Liver (tissue), 8 donors: ENCODE measurements at regions not wholly inside any gene's neighbourhood (a gene's known extent, or its start where the extent isn't known, plus 50 kb on each side); places are given as distances from the start of the nearest gene placed in this dataset.

Source experiments
- DNase-seq: peaks from one replicate; pipeline ENCODE4 v3.0.0-alpha.2; 2017; ENCODE audit warnings: low spot score
- H3K27ac ChIP-seq, 2 donors: one replicate each; pipeline ENCODE4 v1.7.0; 2013; ENCODE audit warnings: inconsistent platforms in 2 of 2, low read length in 2 of 2, control low read depth in 1 of 2, low read depth in 1 of 2, mild to moderate bottlenecking in 1 of 2
- H3K27me3 ChIP-seq, 4 donors: one replicate each; pipeline versions ENCODE4 v1.6.1 to v1.7.0; 2013; ENCODE audit warnings: low read length in 3 of 4, inconsistent platforms in 1 of 4, mild to moderate bottlenecking in 1 of 4, moderate library complexity in 1 of 4; ENCODE audit not compliant: control insufficient read depth in 4 of 4, insufficient read depth in 4 of 4
- H3K36me3 ChIP-seq, 4 donors: one replicate each; pipeline versions ENCODE4 v1.6.1 to v1.7.0; 2013; ENCODE audit warnings: low read length in 3 of 4, mild to moderate bottlenecking in 3 of 4, low read depth in 1 of 4, moderate library complexity in 1 of 4; ENCODE audit not compliant: control insufficient read depth in 4 of 4, insufficient read depth in 3 of 4
- H3K4me1 ChIP-seq, 4 donors: one replicate each; pipeline versions ENCODE4 v1.6.1 to v1.7.0; 2013; ENCODE audit warnings: low read length in 3 of 4, mild to moderate bottlenecking in 3 of 4, moderate library complexity in 1 of 4; ENCODE audit not compliant: control insufficient read depth in 4 of 4, insufficient read depth in 4 of 4
- H3K4me3 ChIP-seq, 3 donors: one replicate each; pipeline versions ENCODE4 v1.6.1 to v1.7.0; 2013; ENCODE audit warnings: low read length in 3 of 3, control low read depth in 1 of 3, low read depth in 1 of 3, mild to moderate bottlenecking in 1 of 3
- H3K9ac ChIP-seq, 2 donors: one replicate each; pipeline ENCODE4 v1.7.0; 2013; ENCODE audit warnings: low read length in 2 of 2, mild to moderate bottlenecking in 2 of 2, moderate library complexity in 2 of 2, control low read depth in 1 of 2, low read depth in 1 of 2
- H3K9me3 ChIP-seq, 4 donors: one replicate each; pipeline versions ENCODE4 v1.6.1 to v1.7.0; 2013; ENCODE audit warnings: low read length in 3 of 4; ENCODE audit not compliant: control insufficient read depth in 4 of 4
- ATF3 ChIP-seq: IDR thresholded peaks from 2 replicates; pipeline ENCODE4 v1.6.1; 2016; ENCODE audit warnings: antibody characterized with exemption
- EGR1 ChIP-seq, 2 donors: IDR thresholded peaks; 2 replicates each; pipeline ENCODE4 v1.6.1; 2016 to 2018; ENCODE audit warnings: antibody characterized with exemption in 2 of 2, low read depth in 2 of 2
- FOXA1 ChIP-seq: IDR thresholded peaks from 2 replicates; pipeline ENCODE4 v1.6.1; 2016; ENCODE audit warnings: antibody characterized with exemption
- FOXA2 ChIP-seq: IDR thresholded peaks from 2 replicates; pipeline ENCODE4 v1.6.1; 2016; ENCODE audit warnings: antibody characterized with exemption
- GABPA ChIP-seq, 2 donors: IDR thresholded peaks in 1 of 2; conservative IDR thresholded peaks in 1 of 2; 2 replicates each; pipeline ENCODE4 v1.6.1; 2016; ENCODE audit warnings: antibody characterized with exemption in 2 of 2, mild to moderate bottlenecking in 1 of 2, moderate library complexity in 1 of 2
- HNF4A ChIP-seq, 2 donors: conservative IDR thresholded peaks; 2 replicates each; pipeline ENCODE4 v1.6.1; 2016; ENCODE audit warnings: antibody characterized with exemption in 2 of 2, mild to moderate bottlenecking in 2 of 2
- HNF4G ChIP-seq: IDR thresholded peaks from 2 replicates; pipeline ENCODE4 v1.6.1; 2016; ENCODE audit warnings: antibody characterized with exemption
- JUND ChIP-seq, 2 donors: IDR thresholded peaks; 2 replicates each; pipeline ENCODE4 v1.6.1; 2016; ENCODE audit warnings: antibody characterized with exemption in 2 of 2
- NR2F2 ChIP-seq: IDR thresholded peaks from 2 replicates; pipeline ENCODE4 v1.6.1; 2016; ENCODE audit warnings: antibody characterized with exemption
- RAD21 ChIP-seq, 2 donors: IDR thresholded peaks; 2 replicates each; pipeline ENCODE4 v1.6.1; 2016; ENCODE audit warnings: antibody characterized with exemption in 2 of 2, mild to moderate bottlenecking in 2 of 2
- RXRA ChIP-seq, 2 donors: IDR thresholded peaks; 2 replicates each; pipeline ENCODE4 v1.6.1; 2017 to 2018; ENCODE audit warnings: antibody characterized with exemption in 2 of 2, mild to moderate bottlenecking in 1 of 2
- SP1 ChIP-seq: IDR thresholded peaks from 2 replicates; pipeline ENCODE4 v1.6.1; 2018; ENCODE audit warnings: antibody characterized with exemption, mild to moderate bottlenecking
- TAF1 ChIP-seq: conservative IDR thresholded peaks from 2 replicates; pipeline ENCODE4 v1.6.1; 2016; ENCODE audit warnings: antibody characterized with exemption, mild to moderate bottlenecking
- YY1 ChIP-seq: IDR thresholded peaks from 2 replicates; pipeline ENCODE4 v1.6.1; 2016; ENCODE audit warnings: antibody characterized with exemption, mild to moderate bottlenecking
- ZBTB33 ChIP-seq: IDR thresholded peaks from 2 replicates; pipeline ENCODE4 v1.6.1; 2016; ENCODE audit warnings: antibody characterized with exemption
- WGBS: extraction: QIAGEN DNeasy Blood & Tissue Kit; methylation state at CpG from one replicate; pipeline ENCODE4 v1.1.7; 2013; 5-methylcytosine and 5-hydroxymethylcytosine counted together
- TF ChIP-seq, protein P1 (sequence below): IDR thresholded peaks from 2 replicates; pipeline ENCODE4 v1.6.1; 2016; ENCODE audit warnings: antibody characterized with exemption, mild to moderate bottlenecking
- TF ChIP-seq, protein P2 (sequence below): fragments of 150-350 bp; IDR thresholded peaks from 2 replicates; pipeline ENCODE4 v1.5.1; 2017; ENCODE audit warnings: improper control_type of control experiment, low read depth, low read length; ENCODE audit not compliant: missing input control
- TF ChIP-seq, protein P3 (sequence below): IDR thresholded peaks from 2 replicates; pipeline ENCODE4 v1.6.1; 2016; ENCODE audit warnings: antibody characterized with exemption
- donor health status: healthy.
- donor health status: healthy.
- donor health status: healthy.
- donor health status: healthy.
- donor health status: healthy.

GRCh38 chr16:80309178-80309577, 231.6 kb upstream of the DYNLRB2 start:
- WGBS: 83% methylated on average over 3 of the region's 3 CpGs
- Histone ChIP-seq H3K27ac (no peak overlapping the region), H3K4me3 (no peak overlapping the region), H3K9ac (no peak overlapping the region), H3K27me3 (no peaks in the 10 kb centered on the region), H3K36me3 (no peaks in the 10 kb centered on the region), H3K4me1 (no peaks in the 10 kb centered on the region), H3K9me3 (peaks cover 0 to 4% (median 0%) of the 10 kb centered on the region in 4 donors)
- no peak for DNase-seq
- no peak for TF ChIP-seq SP1
- no peak for TF ChIP-seq RAD21 (IDR thresholded peaks at IDR 0.05)
- TF ChIP-seq HNF4A (conservative IDR thresholded peaks at IDR 0.05): no peak
- no peak for TF ChIP-seq JUND (IDR thresholded peaks at IDR 0.05)
- TF ChIP-seq NR2F2: no peak
- TF ChIP-seq, protein P1, sequence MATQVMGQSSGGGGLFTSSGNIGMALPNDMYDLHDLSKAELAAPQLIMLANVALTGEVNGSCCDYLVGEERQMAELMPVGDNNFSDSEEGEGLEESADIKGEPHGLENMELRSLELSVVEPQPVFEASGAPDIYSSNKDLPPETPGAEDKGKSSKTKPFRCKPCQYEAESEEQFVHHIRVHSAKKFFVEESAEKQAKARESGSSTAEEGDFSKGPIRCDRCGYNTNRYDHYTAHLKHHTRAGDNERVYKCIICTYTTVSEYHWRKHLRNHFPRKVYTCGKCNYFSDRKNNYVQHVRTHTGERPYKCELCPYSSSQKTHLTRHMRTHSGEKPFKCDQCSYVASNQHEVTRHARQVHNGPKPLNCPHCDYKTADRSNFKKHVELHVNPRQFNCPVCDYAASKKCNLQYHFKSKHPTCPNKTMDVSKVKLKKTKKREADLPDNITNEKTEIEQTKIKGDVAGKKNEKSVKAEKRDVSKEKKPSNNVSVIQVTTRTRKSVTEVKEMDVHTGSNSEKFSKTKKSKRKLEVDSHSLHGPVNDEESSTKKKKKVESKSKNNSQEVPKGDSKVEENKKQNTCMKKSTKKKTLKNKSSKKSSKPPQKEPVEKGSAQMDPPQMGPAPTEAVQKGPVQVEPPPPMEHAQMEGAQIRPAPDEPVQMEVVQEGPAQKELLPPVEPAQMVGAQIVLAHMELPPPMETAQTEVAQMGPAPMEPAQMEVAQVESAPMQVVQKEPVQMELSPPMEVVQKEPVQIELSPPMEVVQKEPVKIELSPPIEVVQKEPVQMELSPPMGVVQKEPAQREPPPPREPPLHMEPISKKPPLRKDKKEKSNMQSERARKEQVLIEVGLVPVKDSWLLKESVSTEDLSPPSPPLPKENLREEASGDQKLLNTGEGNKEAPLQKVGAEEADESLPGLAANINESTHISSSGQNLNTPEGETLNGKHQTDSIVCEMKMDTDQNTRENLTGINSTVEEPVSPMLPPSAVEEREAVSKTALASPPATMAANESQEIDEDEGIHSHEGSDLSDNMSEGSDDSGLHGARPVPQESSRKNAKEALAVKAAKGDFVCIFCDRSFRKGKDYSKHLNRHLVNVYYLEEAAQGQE: no peak
- no peak for TF ChIP-seq RXRA (IDR thresholded peaks at IDR 0.05)
- TF ChIP-seq YY1: no peak
- TF ChIP-seq, protein P2, sequence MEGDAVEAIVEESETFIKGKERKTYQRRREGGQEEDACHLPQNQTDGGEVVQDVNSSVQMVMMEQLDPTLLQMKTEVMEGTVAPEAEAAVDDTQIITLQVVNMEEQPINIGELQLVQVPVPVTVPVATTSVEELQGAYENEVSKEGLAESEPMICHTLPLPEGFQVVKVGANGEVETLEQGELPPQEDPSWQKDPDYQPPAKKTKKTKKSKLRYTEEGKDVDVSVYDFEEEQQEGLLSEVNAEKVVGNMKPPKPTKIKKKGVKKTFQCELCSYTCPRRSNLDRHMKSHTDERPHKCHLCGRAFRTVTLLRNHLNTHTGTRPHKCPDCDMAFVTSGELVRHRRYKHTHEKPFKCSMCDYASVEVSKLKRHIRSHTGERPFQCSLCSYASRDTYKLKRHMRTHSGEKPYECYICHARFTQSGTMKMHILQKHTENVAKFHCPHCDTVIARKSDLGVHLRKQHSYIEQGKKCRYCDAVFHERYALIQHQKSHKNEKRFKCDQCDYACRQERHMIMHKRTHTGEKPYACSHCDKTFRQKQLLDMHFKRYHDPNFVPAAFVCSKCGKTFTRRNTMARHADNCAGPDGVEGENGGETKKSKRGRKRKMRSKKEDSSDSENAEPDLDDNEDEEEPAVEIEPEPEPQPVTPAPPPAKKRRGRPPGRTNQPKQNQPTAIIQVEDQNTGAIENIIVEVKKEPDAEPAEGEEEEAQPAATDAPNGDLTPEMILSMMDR: no peak
- no peak for TF ChIP-seq EGR1 (IDR thresholded peaks at IDR 0.05; ENCODE audit: low read depth in 2 of 2)
- TF ChIP-seq FOXA1: no peak
- TF ChIP-seq ZBTB33: no peak
- no peak for TF ChIP-seq TAF1
- TF ChIP-seq HNF4G: no peak
- TF ChIP-seq FOXA2: no peak
- TF ChIP-seq, protein P3, sequence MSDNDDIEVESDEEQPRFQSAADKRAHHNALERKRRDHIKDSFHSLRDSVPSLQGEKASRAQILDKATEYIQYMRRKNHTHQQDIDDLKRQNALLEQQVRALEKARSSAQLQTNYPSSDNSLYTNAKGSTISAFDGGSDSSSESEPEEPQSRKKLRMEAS: no peak

DNA sequence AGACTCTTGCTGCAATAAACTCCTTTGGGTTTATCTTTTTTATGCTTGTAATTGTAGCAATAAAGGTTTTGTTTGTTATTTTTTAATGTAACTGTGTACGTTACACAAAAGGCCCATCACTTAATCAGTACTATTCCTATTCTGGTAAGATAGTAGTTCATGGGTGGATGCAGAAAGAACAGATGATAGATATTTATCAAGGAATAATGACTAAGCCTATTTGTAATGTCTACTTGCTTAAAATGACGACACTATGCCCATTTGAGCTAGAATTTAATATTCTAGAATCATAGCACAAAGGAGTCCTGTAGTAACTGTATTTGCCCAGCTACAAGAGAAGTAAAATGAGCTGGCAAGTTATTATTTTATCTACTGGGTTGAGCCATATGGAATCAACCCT, 235.4 kb upstream of the DYNLRB2 start:
- WGBS: 89% methylated on average over 2 of the region's 2 CpGs
- Histone ChIP-seq H3K27ac (no peak overlapping the region), H3K4me1 (no peaks in the 10 kb centered on the region), H3K27me3 (no peaks in the 10 kb centered on the region), H3K9me3 (peaks cover 0 to 4% (median 0%) of the 10 kb centered on the region in 4 donors), H3K36me3 (no peaks in the 10 kb centered on the region), H3K9ac (no peak overlapping the region), H3K4me3 (no peak overlapping the region)
- DNase-seq: no peak
- no peak for TF ChIP-seq NR2F2
- no peak for TF ChIP-seq RAD21 (IDR thresholded peaks at IDR 0.05)
- TF ChIP-seq GABPA (IDR thresholded peaks at IDR 0.05 in 1 of 2, conservative IDR thresholded peaks at IDR 0.05 in 1 of 2): no peak
- no peak for TF ChIP-seq FOXA1
- no peak for TF ChIP-seq HNF4G
- TF ChIP-seq RXRA (IDR thresholded peaks at IDR 0.05): no peak
- TF ChIP-seq TAF1: no peak
- TF ChIP-seq ATF3: no peak
- no peak for TF ChIP-seq ZBTB33
- TF ChIP-seq, protein P1: no peak
- TF ChIP-seq SP1: no peak
- TF ChIP-seq YY1: no peak
- TF ChIP-seq EGR1 (IDR thresholded peaks at IDR 0.05; ENCODE audit: low read depth in 2 of 2): no peak
- TF ChIP-seq, protein P3: no peak
